ENCODE measurements at regions not wholly inside any gene's neighbourhood (a gene's known extent, or its start where the extent isn't known, plus 50 kb on each side); places are given as distances from the start of the nearest gene placed in this dataset.

DNA sequence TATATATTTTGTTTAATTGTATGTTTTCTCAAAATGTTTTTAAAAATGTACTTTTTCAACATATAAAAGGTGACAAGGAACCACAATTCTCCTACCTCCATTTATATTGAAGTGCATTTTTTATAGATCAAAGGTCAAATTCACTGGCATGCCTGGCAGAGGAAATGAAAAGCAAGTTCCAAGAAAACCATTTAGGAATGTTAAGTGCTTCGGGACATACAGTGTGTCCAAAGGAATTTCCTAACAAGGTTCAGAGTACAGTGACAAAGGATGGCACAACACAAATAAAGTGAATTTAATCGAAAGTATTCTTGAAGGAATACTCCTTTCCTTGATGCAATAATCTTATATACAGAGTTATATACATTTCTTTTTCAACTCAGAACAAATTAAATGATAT lies 242.3 kb downstream of the CCER1 start:
- H3K36me3 ChIP-seq (ENCODE audit: low read length) = no peaks in the 10 kb centered on the region
- no peaks in the 10 kb centered on the region for H3K27me3 ChIP-seq (ENCODE audit: low read length)
- no peak overlapping the region for H3K4me3 ChIP-seq (ENCODE audit: insufficient read depth, low read length, poor library complexity, severe bottlenecking)
- H3K9ac ChIP-seq (ENCODE audit: low read length) = no peak overlapping the region
- H4K20me1 ChIP-seq (ENCODE audit: low read depth, low read length) = no peaks in the 10 kb centered on the region
- no peak overlapping the region for H2AFZ ChIP-seq (ENCODE audit: low read depth, low read length, severe bottlenecking)
- no peaks in the 10 kb centered on the region for H3K79me2 ChIP-seq (ENCODE audit: insufficient read depth, low read length)
- H3K27ac ChIP-seq (ENCODE audit: low read depth, low read length) = no peak overlapping the region
- no peak overlapping the region for H3K4me2 ChIP-seq (ENCODE audit: low read depth, low read length, poor library complexity, severe bottlenecking)
- TF ChIP-seq EZH2phosphoT487 (conservative IDR thresholded peaks at IDR 0.05; ENCODE audit: low read length) = no peak
- TF ChIP-seq, protein P1, sequence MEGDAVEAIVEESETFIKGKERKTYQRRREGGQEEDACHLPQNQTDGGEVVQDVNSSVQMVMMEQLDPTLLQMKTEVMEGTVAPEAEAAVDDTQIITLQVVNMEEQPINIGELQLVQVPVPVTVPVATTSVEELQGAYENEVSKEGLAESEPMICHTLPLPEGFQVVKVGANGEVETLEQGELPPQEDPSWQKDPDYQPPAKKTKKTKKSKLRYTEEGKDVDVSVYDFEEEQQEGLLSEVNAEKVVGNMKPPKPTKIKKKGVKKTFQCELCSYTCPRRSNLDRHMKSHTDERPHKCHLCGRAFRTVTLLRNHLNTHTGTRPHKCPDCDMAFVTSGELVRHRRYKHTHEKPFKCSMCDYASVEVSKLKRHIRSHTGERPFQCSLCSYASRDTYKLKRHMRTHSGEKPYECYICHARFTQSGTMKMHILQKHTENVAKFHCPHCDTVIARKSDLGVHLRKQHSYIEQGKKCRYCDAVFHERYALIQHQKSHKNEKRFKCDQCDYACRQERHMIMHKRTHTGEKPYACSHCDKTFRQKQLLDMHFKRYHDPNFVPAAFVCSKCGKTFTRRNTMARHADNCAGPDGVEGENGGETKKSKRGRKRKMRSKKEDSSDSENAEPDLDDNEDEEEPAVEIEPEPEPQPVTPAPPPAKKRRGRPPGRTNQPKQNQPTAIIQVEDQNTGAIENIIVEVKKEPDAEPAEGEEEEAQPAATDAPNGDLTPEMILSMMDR (IDR thresholded peaks at IDR 0.05; ENCODE audit: insufficient read depth, low read length, poor library complexity, severe bottlenecking) = no peak
- H3K9me3 ChIP-seq (ENCODE audit: insufficient read depth, low read length) = no peaks in the 10 kb centered on the region
- no peaks in the 10 kb centered on the region for H3F3A ChIP-seq (ENCODE audit: insufficient read depth)
- H3K9me2 ChIP-seq (replicated peaks; ENCODE audit: insufficient read depth, low read length) = no peaks in the 10 kb centered on the region

DNA sequence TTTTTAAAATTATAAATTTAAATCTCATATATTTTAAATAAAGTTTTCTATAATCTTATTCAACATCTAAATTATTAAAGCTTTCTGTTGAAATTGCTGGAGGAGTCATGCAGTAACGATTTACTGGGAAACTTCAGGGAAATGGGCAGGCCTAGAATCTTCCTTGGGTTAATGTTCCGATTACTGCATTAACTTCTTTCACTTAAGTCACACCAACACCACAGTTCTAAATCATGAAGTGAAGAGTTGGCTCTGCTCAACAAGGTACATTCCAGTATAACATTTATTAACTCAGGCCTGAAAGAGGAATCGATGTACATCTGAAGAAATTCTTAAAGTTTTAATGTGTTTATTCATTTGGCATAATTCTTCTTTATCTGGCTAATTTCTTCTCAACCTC lies 244.3 kb downstream of the CCER1 start:
- Histone ChIP-seq H3K79me2 (ENCODE audit: insufficient read depth, low read length) (no peaks in the 10 kb centered on the region), H4K20me1 (ENCODE audit: low read depth, low read length) (no peaks in the 10 kb centered on the region), H3F3A (ENCODE audit: insufficient read depth) (no peaks in the 10 kb centered on the region), H3K9ac (ENCODE audit: low read length) (no peak overlapping the region), H2AFZ (ENCODE audit: low read depth, low read length, severe bottlenecking) (no peak overlapping the region), H3K9me3 (ENCODE audit: insufficient read depth, low read length) (no peaks in the 10 kb centered on the region), H3K27ac (ENCODE audit: low read depth, low read length) (no peak overlapping the region), H3K27me3 (ENCODE audit: low read length) (no peaks in the 10 kb centered on the region), H3K4me2 (ENCODE audit: low read depth, low read length, poor library complexity, severe bottlenecking) (no peak overlapping the region), H3K4me3 (ENCODE audit: insufficient read depth, low read length, poor library complexity, severe bottlenecking) (no peak overlapping the region), H3K36me3 (ENCODE audit: low read length) (no peaks in the 10 kb centered on the region), H3K9me2 (replicated peaks; ENCODE audit: insufficient read depth, low read length) (no peaks in the 10 kb centered on the region)
- TF ChIP-seq EZH2phosphoT487 (conservative IDR thresholded peaks at IDR 0.05; ENCODE audit: low read length) = no peak
- TF ChIP-seq, protein P1 (IDR thresholded peaks at IDR 0.05; ENCODE audit: insufficient read depth, low read length, poor library complexity, severe bottlenecking) = no peak

DNA sequence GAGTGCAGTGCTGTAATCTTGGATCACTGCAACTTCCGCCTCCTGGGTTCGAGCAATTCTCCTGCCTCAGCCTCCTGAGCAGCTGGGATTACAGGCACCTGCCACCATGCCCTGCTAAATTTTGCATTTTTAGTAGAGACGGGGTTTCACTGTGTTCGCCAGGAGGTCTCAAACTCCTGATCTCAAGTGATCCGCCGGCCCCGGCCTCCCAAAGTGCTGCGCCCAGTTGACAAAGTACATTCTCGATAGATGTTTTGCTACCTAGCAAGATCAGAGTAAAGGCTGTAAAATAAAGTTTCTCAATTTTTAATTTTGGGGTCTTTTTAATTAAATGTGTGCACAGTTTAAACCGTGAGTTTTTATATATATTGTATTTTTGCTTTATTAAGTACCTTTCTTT lies 248.9 kb downstream of the CCER1 start:
- no peak overlapping the region for H2AFZ ChIP-seq (ENCODE audit: low read depth, low read length, severe bottlenecking)
- no peak overlapping the region for H3K27ac ChIP-seq (ENCODE audit: low read depth, low read length)
- H3K36me3 ChIP-seq (ENCODE audit: low read length) = no peaks in the 10 kb centered on the region
- H3K9me2 ChIP-seq (replicated peaks; ENCODE audit: insufficient read depth, low read length) = no peaks in the 10 kb centered on the region
- no peaks in the 10 kb centered on the region for H3K27me3 ChIP-seq (ENCODE audit: low read length)
- H4K20me1 ChIP-seq (ENCODE audit: low read depth, low read length) = no peaks in the 10 kb centered on the region
- no peaks in the 10 kb centered on the region for H3K9me3 ChIP-seq (ENCODE audit: insufficient read depth, low read length)
- H3K4me2 ChIP-seq (ENCODE audit: low read depth, low read length, poor library complexity, severe bottlenecking) = no peak overlapping the region
- H3F3A ChIP-seq (ENCODE audit: insufficient read depth) = no peaks in the 10 kb centered on the region
- TF ChIP-seq, protein P1 (IDR thresholded peaks at IDR 0.05; ENCODE audit: insufficient read depth, low read length, poor library complexity, severe bottlenecking) = no peak
- TF ChIP-seq EZH2phosphoT487 (conservative IDR thresholded peaks at IDR 0.05; ENCODE audit: low read length) = no peak
- no peak overlapping the region for H3K9ac ChIP-seq (ENCODE audit: low read length)
- H3K79me2 ChIP-seq (ENCODE audit: insufficient read depth, low read length) = no peaks in the 10 kb centered on the region
- H3K4me3 ChIP-seq (ENCODE audit: insufficient read depth, low read length, poor library complexity, severe bottlenecking) = no peak overlapping the region
